GM19324 (cell line): ENCODE measurements at regions not wholly inside any gene's neighbourhood (a gene's known extent, or its start where the extent isn't known, plus 50 kb on each side); places are given as distances from the start of the nearest gene placed in this dataset.

Experiments
- ATAC-seq: cut with Tn5 transposase; IDR thresholded peaks from one replicate; pipeline ENCODE4 v1.9.1; 2021; ENCODE audit warnings: mild to moderate bottlenecking, moderate library complexity; ENCODE audit not compliant: unreplicated experiment, low FRiP score

DNA sequence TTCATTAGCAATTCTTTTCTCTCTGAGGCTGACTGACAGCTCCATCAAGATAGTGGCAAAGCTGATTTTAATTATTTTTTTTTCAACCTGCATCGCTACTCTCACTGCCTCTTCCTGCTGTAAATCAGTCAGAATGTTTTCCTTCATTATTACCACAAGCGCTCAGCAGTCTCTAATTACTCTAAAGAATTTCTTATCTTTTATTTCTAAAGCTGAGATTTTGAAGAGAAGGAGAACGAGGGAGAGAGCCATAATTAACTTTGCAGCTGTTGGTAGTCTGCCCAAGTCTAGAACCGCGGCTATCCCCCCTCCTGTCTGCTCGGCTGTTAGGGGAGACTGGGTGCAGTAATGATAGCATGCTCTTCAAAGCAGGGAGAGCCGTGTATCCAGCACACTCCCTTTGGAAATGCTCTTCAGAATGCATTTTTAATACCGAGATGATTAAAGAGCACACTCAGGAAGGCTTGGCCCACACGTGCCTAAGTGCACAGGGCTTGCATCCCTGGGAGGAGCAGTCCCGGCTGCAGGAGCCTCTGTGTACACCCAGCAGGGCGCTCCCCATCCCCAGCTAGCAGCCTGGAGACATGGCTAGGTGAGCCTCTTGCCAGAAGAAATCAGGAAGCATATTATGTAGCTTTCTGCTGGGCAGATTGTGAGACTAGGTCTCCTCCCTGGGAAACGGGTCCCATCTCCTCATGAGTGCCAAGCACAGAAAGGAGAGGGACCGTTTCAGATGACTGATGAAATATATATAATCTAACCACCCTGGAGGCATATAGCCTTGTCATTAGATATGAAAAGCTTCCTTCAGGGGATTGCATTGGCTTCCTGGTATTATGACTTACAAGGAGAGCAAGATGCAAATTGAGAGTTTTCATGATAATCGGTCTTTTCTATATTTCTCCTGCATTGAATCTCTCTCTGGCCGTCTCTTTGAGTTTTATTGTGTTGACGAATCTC is 555.2 kb downstream of the CMPK2 start:
- peak; percentile 26 for ATAC-seq

DNA sequence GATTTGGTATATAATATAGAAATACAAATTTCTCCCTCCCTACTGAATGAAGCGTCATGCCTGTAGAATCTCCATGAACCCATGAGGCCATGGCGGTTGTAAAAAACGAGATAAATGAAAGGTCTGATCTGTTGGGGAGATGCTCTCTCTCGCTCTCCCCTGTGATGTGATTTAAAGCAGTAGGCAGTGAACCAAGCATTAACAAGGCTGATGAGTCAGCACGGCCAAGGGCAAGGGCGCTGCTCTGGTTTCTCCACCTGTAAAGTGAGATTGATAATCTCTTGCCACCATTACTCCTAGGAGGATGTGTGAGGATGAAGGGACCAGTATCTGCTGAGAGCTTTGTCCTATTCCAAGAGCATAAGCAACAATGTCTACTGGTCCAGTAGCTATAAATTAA is 553.3 kb downstream of the CMPK2 start:
- ATAC-seq, result no peak

DNA sequence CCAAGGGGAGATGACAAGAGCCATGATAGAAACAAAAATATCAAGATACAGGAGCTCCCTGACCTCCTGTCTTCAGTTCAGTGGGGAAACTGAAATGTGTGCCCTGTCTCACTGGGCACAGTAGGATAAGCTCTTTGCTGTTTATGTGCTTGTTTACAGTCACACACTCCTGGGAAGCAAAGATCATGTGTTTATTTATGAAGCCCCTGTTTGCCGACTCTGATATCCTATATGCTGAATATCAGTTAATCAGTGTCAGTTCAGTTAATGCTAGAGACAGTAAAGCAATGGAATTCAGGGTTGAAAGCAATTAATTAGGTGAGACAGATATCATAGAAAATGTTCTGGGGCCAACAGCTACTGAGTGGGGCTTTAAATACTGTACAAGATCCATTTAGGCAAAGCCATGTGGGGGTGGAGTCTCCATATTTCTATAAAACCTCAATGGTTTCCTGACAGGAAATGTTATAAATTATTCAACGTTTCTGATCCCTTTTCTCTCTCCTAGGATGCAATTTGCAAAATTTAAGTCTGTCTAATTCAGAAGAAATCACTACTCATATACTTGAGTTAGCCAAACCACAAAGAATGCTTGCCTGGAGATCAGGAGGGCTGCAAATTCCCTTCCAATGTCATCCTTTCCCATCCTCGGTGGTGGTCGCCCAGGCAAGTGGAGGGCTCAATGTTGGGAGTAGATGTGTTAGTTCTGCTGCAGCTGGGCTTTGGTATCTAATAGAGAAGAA is 551.3 kb downstream of the CMPK2 start:
- ATAC-seq, result no peak

DNA sequence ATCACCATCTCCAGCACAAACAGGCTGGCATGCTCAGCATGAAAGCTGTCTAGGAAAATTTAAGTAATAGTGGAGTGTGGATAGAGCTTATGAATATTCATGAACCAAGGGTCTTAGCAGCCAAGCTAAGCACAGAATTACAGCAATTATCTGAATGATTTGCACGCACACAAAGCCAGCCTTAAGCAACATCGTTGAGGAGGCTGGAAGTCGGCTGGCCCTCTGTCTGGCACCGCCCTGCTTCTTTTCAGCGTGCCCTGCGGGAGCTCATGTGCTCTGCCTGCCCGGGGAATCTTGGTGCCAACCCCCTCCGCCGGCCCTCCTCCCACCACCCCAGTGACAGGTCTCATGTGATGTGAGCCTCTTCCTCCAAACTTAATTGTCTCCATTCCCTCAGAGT is 540.1 kb downstream of the CMPK2 start:
- no peak for ATAC-seq

DNA sequence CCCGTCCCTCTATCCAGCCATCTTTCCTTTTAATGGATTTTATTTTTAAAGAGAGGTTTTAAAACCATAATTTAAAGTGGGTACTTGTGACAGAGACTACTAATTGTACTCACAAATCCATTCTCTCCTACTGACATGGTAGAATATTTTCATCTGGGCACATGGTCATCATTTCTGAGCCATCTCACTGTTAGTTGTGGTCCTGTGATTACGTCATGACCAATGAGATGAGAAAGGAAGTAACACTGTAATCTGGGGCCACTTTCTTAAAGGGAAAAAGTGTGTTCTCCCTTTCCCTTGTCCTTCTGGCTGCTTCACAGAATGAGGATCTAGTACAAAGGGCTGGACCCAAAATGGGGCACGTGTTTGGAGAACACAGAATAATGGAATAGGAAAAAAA is 538.7 kb downstream of the CMPK2 start:
- ATAC-seq, result no peak

DNA sequence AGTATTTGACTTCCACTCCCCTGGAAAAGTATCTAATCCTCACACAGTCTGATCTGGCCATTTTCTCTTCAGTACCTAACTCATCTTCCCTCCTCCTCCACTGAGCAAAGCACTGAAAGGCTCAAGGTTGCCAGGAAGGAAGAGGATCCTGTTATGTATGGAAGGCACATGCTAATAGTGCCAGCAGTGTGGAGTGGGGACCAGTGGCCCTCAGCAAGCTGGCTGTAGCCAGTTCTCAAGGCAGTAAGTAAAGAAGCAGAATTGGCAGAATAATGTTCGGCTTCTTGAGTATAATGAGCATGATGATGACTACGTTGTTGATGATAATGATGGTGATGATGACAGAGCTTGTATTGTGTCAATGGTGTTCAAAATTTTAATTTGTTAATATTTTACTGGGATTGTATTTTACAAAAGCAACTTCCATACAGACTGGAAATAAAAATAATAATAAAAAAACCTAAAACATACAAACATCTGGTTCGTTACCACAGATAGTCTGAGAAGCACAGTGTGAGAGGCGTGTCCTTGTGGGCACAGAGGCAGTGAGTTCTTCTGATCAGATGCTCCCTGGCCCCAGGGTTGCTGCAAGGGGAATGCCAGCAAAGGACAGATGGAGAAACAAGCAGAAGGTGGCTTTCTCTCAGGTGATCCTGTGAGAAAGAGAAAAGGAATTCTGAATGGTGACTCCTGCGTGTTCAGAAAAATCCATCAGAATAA is 528.8 kb downstream of the CMPK2 start:
- ATAC-seq, result no peak

DNA sequence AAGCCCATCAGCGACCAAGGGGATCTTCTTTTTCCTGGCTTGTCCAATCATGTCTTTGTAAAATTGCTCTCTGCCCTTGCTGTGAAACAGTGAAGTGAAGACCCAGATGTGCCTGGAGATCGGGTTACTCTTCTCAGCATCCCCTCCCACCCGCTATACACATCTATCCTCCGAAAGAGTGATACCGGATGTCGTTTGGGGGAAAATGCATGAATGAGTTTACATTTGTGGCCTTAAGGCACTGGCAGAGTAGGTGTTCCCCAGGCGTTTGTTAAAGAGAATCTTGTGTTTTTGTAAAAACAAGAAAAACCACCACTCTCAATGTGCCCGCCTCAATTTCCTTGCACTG is 528.3 kb downstream of the CMPK2 start:
- no peak for ATAC-seq

DNA sequence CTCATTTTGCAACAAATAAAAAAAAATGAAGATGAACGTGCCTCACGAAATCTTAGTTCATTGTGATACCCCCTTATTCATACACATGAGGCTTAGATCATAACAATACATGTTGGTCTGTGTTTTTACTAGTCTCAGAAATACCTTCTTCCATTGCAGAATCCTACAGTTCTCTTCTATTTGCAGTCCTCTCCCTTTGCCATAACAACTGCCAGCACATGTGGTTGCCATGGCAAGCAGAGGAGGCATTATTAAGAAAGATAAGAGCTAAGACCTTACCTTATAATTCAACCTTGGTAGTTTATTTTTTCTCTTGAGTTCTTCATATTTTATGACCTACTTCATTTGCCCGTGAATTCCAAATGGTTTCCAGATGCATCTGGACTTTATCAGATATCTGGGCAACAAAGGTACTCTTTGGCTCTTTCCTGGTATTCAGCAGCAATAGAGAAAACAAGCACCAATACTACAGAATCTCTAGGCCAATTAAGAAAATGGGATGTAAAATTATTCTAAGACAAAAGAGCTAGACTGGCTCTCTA is 524.0 kb downstream of the CMPK2 start:
- ATAC-seq, result no peak

DNA sequence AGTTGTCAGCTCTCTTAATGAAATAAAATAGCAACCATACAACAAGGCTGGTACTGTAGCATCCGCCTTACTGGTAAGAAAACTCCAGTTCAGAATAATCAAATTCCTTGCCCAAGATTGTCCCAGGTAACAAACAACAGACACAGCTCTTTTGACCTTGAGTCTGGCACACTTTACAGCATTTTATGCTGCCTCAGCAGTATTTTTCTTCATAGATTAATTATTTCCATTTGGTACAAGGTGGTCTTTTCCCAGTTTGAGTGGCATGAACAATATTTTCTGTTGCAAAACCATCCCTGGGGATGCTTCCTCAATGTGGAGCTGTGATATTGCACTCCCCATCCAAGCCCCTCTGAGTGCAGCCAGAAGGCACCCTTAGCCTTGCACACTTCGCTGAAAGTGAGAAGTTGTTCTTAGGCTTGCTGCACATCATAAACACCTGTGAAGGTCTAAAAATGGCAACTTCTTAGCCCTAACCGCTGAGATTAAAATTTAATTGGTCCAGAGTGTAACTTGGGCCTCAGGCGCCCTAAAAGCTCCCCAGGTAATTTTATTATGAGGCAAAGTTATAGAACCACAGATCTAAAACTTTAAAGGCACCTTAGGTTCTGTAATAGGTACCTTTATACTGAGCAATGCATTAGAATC is 523.3 kb downstream of the CMPK2 start:
- ATAC-seq, result peak; percentile 48

DNA sequence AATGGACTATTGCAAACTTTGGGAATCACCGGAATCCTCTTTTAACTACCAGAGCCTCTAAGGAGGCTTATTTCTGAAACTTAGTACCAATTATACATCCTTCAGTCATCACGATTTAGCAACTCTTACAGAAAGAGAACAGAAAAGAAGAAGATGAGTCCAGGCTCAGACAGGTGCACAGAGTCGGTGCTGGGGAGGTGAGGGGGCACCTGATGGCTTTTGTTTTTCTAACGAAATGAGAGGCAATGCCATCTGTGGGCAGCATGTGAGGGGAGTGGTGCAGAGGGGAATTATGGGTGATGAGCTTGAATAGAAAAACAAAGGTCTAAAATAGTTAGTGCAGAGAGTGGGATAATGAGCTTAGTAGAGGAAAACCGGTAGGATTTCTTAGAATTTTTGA is 522.6 kb downstream of the CMPK2 start:
- ATAC-seq, result no peak

DNA sequence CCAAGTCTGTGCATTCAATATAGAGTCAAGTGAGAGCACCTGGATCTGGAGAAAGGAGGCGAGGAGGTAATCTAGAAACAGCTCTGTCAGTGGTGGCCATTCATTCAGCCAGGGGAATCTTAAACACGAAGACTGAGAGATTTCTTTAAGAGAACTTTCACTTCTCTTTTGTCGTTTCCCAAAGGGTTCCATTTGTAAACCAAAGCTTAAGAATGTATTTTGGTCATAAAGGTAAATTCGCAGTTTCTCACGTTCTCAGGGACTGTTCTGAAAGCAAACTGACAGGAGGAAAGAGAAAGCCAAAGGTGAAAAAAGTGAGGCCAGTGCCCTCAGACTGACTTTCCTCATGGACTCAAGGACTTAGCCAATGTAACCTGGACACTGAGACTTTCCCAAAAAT is 513.5 kb downstream of the CMPK2 start:
- ATAC-seq, result peak; percentile 86

DNA sequence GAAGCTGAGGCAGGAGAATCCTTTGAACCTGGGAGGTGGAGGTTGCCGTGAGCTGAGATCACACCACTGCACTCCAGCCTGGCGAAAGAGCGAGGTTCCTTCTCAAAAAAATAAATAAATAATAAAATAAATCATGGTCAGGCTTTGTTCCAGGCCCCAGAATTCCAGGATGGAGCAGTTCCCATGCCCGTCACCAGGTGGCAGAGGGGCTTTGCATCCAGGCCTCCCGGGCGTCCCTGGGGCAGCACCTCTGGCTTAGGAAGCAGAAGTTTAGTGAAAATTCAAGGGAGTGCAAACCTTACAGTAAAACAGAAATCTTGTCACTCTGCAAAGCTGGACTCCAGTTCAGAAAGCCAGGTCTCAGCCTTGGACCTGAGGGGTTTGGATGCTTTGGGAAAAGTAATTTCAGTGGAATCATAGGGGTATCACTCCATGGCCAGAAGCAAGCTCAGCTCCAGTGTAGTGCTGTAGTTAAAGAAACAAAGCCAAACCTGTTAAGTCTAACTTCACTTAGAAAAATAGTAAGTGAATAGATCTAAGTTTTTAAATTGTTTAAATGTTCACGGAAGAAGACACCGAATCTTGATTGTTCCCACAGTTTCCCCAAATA is 512.7 kb downstream of the CMPK2 start:
- ATAC-seq, result no peak

DNA sequence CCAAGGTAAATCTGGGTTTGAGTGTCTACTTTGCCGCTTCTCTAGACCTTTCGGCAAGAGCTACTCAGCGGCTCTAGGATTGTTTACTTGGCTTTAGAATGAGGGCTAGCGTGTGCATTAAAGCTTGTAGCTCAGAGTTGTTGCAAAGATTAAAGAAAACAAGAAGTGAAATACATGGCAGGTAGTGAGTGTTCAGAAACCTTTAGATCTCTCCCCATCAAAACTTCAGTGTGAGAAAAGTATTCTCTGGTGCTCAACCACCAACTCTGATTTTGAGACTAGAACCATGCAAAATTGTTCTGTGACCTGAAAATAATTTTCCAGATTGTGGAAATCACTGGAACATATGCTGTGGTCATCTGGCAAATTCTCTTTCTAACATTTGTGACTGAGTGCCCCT is 512.0 kb downstream of the CMPK2 start:
- ATAC-seq, result peak; percentile 62

DNA sequence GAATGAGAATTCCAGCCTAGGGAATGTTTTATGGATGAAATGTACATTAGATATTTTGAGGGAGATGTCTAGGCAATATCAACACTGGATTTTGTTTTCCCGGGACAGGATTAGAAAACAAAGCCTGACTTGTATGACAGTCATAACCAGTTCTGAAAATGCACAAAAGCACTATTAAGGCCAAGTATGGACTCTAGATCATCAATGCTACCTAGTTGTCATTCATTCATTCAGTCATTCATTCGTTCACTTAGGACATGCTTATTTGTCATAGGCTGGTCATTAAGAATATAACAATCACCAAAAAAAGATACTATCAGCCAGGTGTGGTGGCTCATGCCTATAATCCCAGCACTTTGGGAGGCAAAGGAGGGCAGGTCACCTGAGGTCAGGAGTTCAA is 511.2 kb downstream of the CMPK2 start:
- ATAC-seq, result no peak

DNA sequence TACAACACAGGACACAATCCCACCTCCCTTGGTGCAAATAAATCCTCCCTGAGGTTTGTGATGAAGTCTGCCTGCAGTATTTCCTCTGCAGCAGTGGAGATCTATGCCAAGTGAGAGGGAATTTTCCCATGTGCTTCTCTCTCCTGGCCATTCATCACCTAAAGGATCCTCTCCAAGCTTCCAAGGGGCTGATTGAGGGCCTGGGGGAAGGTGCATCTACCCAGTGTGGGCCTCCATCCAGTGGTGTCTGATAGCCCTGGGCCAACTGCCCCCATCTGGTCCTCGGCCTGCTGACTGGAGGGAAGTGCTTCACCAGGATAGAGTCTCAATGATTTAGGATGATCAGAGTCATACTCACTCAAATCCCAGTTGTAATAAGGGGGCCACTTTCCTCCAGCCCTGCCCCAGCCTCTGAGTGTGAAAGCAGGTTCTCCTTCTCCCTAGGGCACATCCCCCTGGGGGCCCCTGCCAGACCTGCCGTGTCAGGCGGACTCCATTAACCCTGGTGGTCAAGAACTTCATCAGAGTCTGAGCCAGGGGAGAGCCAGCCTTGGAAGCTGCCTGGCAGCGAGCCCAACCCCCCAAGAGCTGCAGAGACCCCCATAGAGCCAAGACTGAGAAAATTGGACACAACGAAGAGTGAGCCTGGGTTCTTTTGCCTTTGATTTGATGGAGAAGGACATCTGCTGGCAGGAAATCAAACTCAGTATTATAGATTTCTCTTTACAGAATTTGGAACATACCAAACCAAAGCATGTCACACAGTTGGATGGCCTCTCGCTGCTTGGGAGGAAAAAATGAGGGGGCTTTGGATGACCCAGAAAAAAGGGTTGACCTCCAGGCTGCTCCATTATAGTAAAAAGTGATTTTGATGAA is 509.6 kb downstream of the CMPK2 start:
- no peak for ATAC-seq

DNA sequence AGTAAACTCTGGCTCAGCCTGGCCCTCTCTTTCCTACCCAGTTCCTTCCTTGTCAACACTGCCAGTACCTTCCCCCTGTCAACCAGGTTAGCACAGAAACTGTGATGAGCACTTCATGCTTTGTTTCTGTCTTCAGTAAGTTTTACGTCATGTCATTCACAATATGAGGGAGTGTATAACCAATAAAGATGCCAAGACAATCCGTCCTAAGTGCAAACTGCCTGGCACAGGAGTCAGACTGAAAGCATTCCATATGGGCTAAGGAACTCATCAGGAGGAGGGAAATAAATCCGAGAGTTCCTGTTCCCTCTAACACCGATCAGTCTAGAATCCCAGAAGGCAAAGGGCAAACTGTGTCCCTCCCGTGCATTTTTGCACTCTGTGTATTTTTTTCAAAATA is 507.2 kb downstream of the CMPK2 start:
- ATAC-seq, result no peak

DNA sequence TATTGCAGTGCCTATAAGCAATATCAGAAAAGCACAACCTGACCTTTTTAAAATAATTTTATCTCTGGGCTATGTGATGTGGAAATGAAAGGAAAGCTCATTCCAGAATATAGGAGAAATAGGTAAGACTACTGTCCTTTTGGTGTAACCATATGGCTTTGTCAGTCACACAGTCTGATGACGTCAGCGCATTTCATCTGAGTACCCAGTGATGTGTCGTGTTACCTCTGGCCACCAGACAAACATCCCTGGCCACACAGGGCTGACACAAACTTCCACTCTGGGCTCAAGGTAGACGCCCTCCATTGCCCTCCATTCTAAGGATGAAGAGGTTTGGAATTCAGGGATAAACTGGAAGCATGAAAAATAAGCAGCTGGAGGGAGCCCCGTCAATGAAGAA is 506.7 kb downstream of the CMPK2 start:
- no peak for ATAC-seq

DNA sequence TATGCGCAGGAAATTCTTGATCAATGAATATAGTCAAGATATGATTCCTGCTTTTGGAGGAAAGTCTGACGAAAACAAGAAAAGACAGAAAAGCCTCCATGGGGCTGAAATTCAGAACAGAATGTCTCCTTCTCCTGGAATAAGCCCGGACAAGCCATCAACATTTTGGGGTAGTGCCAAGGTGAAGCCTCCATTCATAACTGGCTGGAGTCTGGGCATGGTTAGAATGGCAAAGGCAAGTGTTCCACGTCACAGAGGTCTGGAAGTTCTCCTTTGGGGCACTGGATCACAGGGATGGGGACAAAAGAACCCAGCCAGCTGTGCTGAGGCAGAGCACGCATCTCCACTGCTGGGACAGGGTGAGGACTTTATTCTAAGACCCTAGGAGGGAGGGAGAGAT is 505.7 kb downstream of the CMPK2 start:
- ATAC-seq, result no peak
